ENCODE measurements at regions not wholly inside any gene's neighbourhood (a gene's known extent, or its start where the extent isn't known, plus 50 kb on each side); places are given as distances from the start of the nearest gene placed in this dataset.

DNA sequence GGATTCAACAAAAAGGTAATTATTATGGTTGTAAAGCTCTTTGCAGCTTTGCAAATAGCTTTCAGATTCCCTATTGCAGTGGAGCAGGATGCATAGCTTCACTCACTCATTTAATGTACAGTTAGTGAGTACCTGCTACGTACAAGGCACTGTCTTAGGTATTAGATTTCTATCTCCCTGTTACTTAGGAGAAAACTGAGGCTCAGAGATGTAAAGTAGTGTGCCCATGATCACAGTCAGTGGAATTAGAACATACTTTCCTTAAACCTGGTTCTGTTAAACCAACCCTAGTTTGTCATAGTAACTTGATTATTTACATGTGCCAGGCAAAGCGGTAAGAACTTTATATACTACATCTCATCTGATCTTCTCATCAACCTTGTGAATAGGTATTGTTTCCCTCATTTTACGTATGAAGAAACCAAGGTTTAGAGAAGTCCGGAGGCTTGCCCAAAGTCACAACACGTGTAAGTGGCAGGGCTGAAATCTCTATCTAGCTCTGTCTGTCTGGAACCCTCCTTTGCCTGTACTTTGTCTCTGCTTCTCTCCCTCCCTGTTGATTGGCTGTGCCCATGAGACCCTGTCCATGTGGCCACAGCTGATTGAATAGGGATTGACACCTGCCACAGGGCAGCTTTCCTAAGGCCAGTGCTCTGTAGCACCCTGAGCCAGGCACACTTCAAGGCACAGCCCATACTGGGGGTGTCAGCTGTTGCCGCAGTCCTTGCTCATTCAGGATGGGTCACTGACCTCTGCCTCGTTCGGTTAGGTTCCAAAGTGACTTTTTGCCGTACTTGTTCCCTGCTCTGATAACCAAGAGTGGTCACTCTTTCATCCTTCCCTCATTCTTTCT, 63.8 kb upstream of the PRSS23 start:
- Histone ChIP-seq H2AFZ (0 out of 2 replicates have a peak overlapping the region, but pooled peaks have one; percentile 15), H3K79me2 (replicated peaks; ENCODE audit: insufficient read depth) (no peaks in the 10 kb centered on the region), H3K27ac (ENCODE audit: low read depth) (no peak overlapping the region), H4K20me1 (replicated peaks; ENCODE audit: insufficient read depth) (no peaks in the 10 kb centered on the region), H3K4me2 (no peak overlapping the region), H3K27me3 (ENCODE audit: insufficient read depth) (no peaks in the 10 kb centered on the region), H3K4me3 (no peak overlapping the region), H3K4me1 (ENCODE audit: insufficient read depth) (no peaks in the 10 kb centered on the region), H3K9me2 (ENCODE audit: insufficient read depth) (peaks cover 10% of the 10 kb centered on the region; the same call in 1 of the 2 replicates), H3K36me3 (ENCODE audit: insufficient read depth) (no peaks in the 10 kb centered on the region), H3F3A (replicated peaks; ENCODE audit: low read depth) (no peaks in the 10 kb centered on the region)
- no peak overlapping the region for H3K4me3 Mint-ChIP-seq
- no peaks in the 10 kb centered on the region for H3K27me3 Mint-ChIP-seq (ENCODE audit: insufficient read depth, low read depth, poor library complexity)
- H3K4me1 Mint-ChIP-seq = peaks cover 18% of the 10 kb centered on the region
- DNase-seq (ENCODE audit: low spot score) (no peak), ATAC-seq (no peak)
- peaks cover 2% of the 10 kb centered on the region; the same call in 2 of the 3 replicates for H3K9me3 Mint-ChIP-seq
- H3K27ac Mint-ChIP-seq = no peak overlapping the region
- no peak for TF ChIP-seq CREB1 (CRISPR knock-in tag; IDR thresholded peaks at IDR 0.05; ENCODE audit: low read depth)
- no peak for TF ChIP-seq NANOG (IDR thresholded peaks at IDR 0.05; ENCODE audit: borderline replicate concordance)
- no peak for TF ChIP-seq ZNF114 (CRISPR knock-in tag; IDR thresholded peaks at IDR 0.05)
- no peak for TF ChIP-seq ETS1 (IDR thresholded peaks at IDR 0.05)
- no peak for TF ChIP-seq REST (IDR thresholded peaks at IDR 0.05; ENCODE audit: unreplicated experiment)
- TF ChIP-seq ZNF462 (CRISPR knock-in tag; IDR thresholded peaks at IDR 0.05) = no peak
- TF ChIP-seq EZH2phosphoT487 (IDR thresholded peaks at IDR 0.05; ENCODE audit: unreplicated experiment) = no peak
- no peak for TF ChIP-seq POLR2AphosphoS5 (IDR thresholded peaks at IDR 0.05; ENCODE audit: low read depth)
- no peak for TF ChIP-seq EZH2 (IDR thresholded peaks at IDR 0.05; ENCODE audit: low read depth, unreplicated experiment)
- no peak for TF ChIP-seq STAT1 (IDR thresholded peaks at IDR 0.05; ENCODE audit: unreplicated experiment)
- TF ChIP-seq ZNF331 (CRISPR knock-in tag; IDR thresholded peaks at IDR 0.05; ENCODE audit: low read depth) = no peak
- no peak for TF ChIP-seq JUNB (IDR thresholded peaks at IDR 0.05; ENCODE audit: unreplicated experiment)
- TF ChIP-seq, protein P1, sequence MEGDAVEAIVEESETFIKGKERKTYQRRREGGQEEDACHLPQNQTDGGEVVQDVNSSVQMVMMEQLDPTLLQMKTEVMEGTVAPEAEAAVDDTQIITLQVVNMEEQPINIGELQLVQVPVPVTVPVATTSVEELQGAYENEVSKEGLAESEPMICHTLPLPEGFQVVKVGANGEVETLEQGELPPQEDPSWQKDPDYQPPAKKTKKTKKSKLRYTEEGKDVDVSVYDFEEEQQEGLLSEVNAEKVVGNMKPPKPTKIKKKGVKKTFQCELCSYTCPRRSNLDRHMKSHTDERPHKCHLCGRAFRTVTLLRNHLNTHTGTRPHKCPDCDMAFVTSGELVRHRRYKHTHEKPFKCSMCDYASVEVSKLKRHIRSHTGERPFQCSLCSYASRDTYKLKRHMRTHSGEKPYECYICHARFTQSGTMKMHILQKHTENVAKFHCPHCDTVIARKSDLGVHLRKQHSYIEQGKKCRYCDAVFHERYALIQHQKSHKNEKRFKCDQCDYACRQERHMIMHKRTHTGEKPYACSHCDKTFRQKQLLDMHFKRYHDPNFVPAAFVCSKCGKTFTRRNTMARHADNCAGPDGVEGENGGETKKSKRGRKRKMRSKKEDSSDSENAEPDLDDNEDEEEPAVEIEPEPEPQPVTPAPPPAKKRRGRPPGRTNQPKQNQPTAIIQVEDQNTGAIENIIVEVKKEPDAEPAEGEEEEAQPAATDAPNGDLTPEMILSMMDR (conservative IDR thresholded peaks at IDR 0.05; ENCODE audit: low read depth in 2 of 2) = no peak
- H3K36me3 Mint-ChIP-seq (ENCODE audit: low read depth) = no peaks in the 10 kb centered on the region

Data from GM23338 (cell line).